Peyer's patch (tissue), 4 donors: ENCODE measurements at regions not wholly inside any gene's neighbourhood (a gene's known extent, or its start where the extent isn't known, plus 50 kb on each side); places are given as distances from the start of the nearest gene placed in this dataset.
"Not testable (repeated sequence)": the region's sequence is repeated elsewhere in the genome, so short reads cannot be mapped to it uniquely, and the experiment has no call there.

Experiments
- DNase-seq, 3 donors: peaks; one replicate each; pipeline ENCODE4 v3.0.0-alpha.2; 2017 to 2019
- H3K27ac ChIP-seq, 4 donors: fragments of 200-600 bp; sonication (generic); one replicate each; pipeline ENCODE4 v1.5.1; 2016 to 2019
- H3K27me3 ChIP-seq, 2 donors: fragments of 200-600 bp; sonication (generic); one replicate each; pipeline ENCODE4 v1.5.1; 2019
- H3K36me3 ChIP-seq, 3 donors: fragments of 200-600 bp; sonication (generic); one replicate each; pipeline ENCODE4 v1.5.1; 2016 to 2019
- H3K4me1 ChIP-seq, 4 donors: fragments of 200-600 bp; sonication (generic); one replicate each; pipeline ENCODE4 v1.5.1; 2016 to 2019
- H3K4me3 ChIP-seq, 4 donors: fragments of 200-600 bp; sonication (generic); 1 replicate in 3 of 4; 2 replicates in 1 of 4; pipeline ENCODE4 v1.5.1; 2016 to 2019; ENCODE audit warnings: mild to moderate bottlenecking in 1 of 4
- H3K9me3 ChIP-seq, 4 donors: fragments of 200-600 bp; sonication (generic); one replicate each; pipeline ENCODE4 v1.5.1; 2016 to 2019; ENCODE audit warnings: mild to moderate bottlenecking in 1 of 4
- POLR2A ChIP-seq, 2 donors: fragments of 450-650 bp; IDR thresholded peaks; one replicate each; pipeline ENCODE4 v1.5.1; 2017; ENCODE audit warnings: antibody characterized with exemption in 2 of 2, mild to moderate bottlenecking in 2 of 2, moderate library complexity in 2 of 2
- TF ChIP-seq, protein P1 (sequence below), 6 experiments: fragments of 450-650 bp in 4 of 6; fragments of 200-600 bp in 2 of 6; sonication (generic) in 1 of 6; IDR thresholded peaks; one replicate each; pipeline ENCODE4 v1.5.1; 2017 to 2019; ENCODE audit warnings: antibody characterized with exemption in 6 of 6, mild to moderate bottlenecking in 3 of 6, moderate library complexity in 1 of 6

DNA sequence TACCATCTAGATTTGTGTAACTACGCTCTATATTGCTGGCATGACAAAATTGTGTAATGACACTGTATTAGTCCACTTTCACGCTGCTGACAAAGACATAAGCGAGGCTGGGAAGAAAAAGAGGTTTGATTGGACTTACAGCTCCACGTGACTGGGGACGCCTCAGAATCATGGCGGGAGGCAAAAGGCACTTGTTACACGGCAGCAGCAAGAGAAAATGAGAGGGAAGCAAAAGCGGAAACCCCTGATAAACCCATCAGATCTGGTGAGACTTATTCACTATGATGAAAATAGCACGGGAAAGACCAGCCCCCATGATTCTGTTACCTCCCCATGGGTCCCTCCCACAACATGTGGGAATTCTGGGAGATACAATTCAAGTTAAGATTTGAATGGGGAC is 905.7 kb downstream of the DIPK2A start:
- TF ChIP-seq POLR2A (IDR thresholded peaks at IDR 0.05), result no peak
- TF ChIP-seq, protein P1, sequence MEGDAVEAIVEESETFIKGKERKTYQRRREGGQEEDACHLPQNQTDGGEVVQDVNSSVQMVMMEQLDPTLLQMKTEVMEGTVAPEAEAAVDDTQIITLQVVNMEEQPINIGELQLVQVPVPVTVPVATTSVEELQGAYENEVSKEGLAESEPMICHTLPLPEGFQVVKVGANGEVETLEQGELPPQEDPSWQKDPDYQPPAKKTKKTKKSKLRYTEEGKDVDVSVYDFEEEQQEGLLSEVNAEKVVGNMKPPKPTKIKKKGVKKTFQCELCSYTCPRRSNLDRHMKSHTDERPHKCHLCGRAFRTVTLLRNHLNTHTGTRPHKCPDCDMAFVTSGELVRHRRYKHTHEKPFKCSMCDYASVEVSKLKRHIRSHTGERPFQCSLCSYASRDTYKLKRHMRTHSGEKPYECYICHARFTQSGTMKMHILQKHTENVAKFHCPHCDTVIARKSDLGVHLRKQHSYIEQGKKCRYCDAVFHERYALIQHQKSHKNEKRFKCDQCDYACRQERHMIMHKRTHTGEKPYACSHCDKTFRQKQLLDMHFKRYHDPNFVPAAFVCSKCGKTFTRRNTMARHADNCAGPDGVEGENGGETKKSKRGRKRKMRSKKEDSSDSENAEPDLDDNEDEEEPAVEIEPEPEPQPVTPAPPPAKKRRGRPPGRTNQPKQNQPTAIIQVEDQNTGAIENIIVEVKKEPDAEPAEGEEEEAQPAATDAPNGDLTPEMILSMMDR (IDR thresholded peaks at IDR 0.05), result no peak
- H3K9me3 ChIP-seq, result peaks cover 0 to 4% (median 0%) of the 10 kb centered on the region in 4 donors
- no peak overlapping the region for H3K27ac ChIP-seq
- no peaks in the 10 kb centered on the region for H3K4me1 ChIP-seq
- no peak for DNase-seq
- H3K27me3 ChIP-seq, result no peaks in the 10 kb centered on the region
- H3K4me3 ChIP-seq, result no peak overlapping the region
- no peaks in the 10 kb centered on the region for H3K36me3 ChIP-seq

DNA sequence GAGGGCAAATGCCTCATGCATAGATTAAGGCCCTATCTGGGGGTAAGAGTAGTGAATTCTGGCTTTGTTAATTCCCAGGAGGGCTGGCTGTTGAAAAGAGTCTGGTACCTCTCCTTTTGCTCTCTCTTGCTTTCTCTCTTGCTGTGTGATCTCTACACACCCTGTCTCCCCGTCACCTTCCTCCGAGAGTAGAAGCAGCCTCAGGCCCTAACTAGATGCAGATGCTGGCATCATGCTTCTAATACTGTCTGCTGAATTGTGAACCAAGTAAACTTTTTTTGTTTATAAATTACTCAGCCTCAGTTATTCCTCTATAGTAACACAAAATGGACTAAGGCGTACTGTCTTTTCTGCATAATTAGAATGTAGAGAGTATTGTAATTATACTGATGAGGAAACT is 908.1 kb downstream of the DIPK2A start:
- TF ChIP-seq POLR2A (IDR thresholded peaks at IDR 0.05), result no peak
- Histone ChIP-seq H3K9me3 (peaks cover 0 to 4% (median 0%) of the 10 kb centered on the region in 4 donors), H3K4me3 (no peak overlapping the region), H3K27ac (no peak overlapping the region), H3K4me1 (no peaks in the 10 kb centered on the region), H3K36me3 (no peaks in the 10 kb centered on the region), H3K27me3 (no peaks in the 10 kb centered on the region)
- DNase-seq, result no peak

- DNase-seq, result no peak
- Histone ChIP-seq H3K4me1 (no peaks in the 10 kb centered on the region), H3K27me3 (no peaks in the 10 kb centered on the region), H3K27ac (no peak overlapping the region), H3K4me3 (no peak overlapping the region), H3K9me3 (no peaks in the 10 kb centered on the region), H3K36me3 (no peaks in the 10 kb centered on the region)
- TF ChIP-seq, protein P1 (IDR thresholded peaks at IDR 0.05), result no peak
- TF ChIP-seq POLR2A (IDR thresholded peaks at IDR 0.05), result no peak
Measured at GRCh38 chr3:144893980-144894379, 922.4 kb downstream of the DIPK2A start.

DNA sequence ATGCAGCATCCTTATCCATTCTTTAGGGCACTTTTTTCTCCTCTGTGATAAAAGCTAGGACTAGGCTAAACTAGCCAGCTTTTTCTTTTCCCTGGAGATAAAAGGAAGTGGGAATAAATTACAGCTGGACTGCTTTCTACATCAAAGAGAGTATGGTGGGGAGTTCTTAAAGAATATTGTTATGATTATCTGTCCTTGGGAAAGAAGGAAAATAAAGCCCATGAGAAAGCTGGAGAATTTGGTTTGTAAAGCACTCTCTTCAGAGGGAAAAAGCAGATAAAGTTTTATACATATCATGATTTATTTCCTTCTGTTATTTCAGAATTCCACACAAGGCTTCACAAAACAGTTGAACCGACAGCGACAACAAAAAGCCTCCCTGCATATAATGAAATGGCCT is 923.0 kb downstream of the DIPK2A start:
- H3K9me3 ChIP-seq, result no peaks in the 10 kb centered on the region
- TF ChIP-seq POLR2A (IDR thresholded peaks at IDR 0.05), result no peak
- H3K27ac ChIP-seq, result no peak overlapping the region
- no peaks in the 10 kb centered on the region for H3K27me3 ChIP-seq
- no peaks in the 10 kb centered on the region for H3K4me1 ChIP-seq
- no peaks in the 10 kb centered on the region for H3K36me3 ChIP-seq
- no peak for DNase-seq
- no peak overlapping the region for H3K4me3 ChIP-seq

DNA sequence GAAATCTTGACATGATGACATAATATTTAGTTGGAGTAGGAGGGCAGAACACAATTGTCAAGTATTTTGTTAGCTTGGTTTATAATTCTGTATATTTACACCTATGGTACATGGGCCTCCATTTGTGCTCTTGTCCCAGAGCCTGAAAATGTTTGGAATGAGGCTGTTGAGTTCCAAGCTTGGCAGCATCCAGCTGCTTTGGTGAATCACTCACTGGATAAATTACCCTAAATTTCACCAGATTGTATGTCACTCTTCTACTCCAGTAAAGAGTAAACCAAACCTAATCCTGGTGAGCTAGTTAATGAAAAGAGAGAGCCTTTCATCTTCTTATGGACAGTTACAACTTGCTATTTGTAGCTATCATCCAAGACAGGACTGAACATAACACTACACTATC is 928.7 kb downstream of the DIPK2A start:
- Histone ChIP-seq H3K27ac (no peak overlapping the region), H3K36me3 (no peaks in the 10 kb centered on the region), H3K9me3 (peaks cover 0 to 4% (median 0%) of the 10 kb centered on the region in 4 donors), H3K27me3 (no peaks in the 10 kb centered on the region), H3K4me3 (no peak overlapping the region), H3K4me1 (no peaks in the 10 kb centered on the region)
- DNase-seq, result no peak
- TF ChIP-seq, protein P1 (IDR thresholded peaks at IDR 0.05), result no peak
- no peak for TF ChIP-seq POLR2A (IDR thresholded peaks at IDR 0.05)

DNA sequence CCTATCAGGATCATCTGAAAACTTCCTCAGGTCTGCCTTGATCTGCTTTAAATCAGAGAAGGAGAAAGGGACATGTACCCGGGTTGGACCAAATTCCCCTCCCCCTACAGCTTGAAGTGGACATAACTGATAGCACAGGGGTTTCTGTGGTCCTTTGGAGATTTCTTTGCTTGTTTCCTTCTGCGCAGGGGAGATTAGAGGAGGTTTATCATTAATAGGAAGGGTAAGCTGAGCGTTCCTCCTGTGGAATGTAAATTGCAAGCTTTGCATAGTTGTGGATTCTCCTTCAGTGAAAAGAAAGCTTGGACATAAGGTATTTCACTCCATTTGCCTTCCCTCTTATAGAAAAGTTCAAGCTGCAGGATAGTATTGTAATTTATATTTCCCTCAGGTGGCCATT is 936.0 kb downstream of the DIPK2A start:
- not testable (repeated sequence) for H3K36me3 ChIP-seq, H3K4me1 ChIP-seq, DNase-seq, H3K27ac ChIP-seq, H3K9me3 ChIP-seq, H3K27me3 ChIP-seq, H3K4me3 ChIP-seq

- Histone ChIP-seq H3K9me3 (no peaks in the 10 kb centered on the region), H3K4me1 (no peaks in the 10 kb centered on the region), H3K27ac (no peak overlapping the region), H3K36me3 (no peaks in the 10 kb centered on the region), H3K4me3 (no peak overlapping the region), H3K27me3 (no peaks in the 10 kb centered on the region)
- TF ChIP-seq POLR2A (IDR thresholded peaks at IDR 0.05), result no peak
- TF ChIP-seq, protein P1 (IDR thresholded peaks at IDR 0.05), result no peak
- no peak for DNase-seq
Measured at GRCh38 chr3:144912968-144913367, 941.3 kb downstream of the DIPK2A start.
